HG03060 (cell line): ENCODE measurements at regions not wholly inside any gene's neighbourhood (a gene's known extent, or its start where the extent isn't known, plus 50 kb on each side); places are given as distances from the start of the nearest gene placed in this dataset.
"Not testable (repeated sequence)": the region's sequence is repeated elsewhere in the genome, so short reads cannot be mapped to it uniquely, and the experiment has no call there.

Experiments used
- ATAC-seq: cut with Tn5 transposase; IDR thresholded peaks from one replicate; pipeline ENCODE4 v1.9.1; 2021; ENCODE audit warnings: low read depth, moderate number of reproducible peaks; ENCODE audit not compliant: unreplicated experiment

GRCh38 chr21:28617300-28617699 is 375.4 kb downstream of the LTN1 start:
- ATAC-seq, result no peak

DNA sequence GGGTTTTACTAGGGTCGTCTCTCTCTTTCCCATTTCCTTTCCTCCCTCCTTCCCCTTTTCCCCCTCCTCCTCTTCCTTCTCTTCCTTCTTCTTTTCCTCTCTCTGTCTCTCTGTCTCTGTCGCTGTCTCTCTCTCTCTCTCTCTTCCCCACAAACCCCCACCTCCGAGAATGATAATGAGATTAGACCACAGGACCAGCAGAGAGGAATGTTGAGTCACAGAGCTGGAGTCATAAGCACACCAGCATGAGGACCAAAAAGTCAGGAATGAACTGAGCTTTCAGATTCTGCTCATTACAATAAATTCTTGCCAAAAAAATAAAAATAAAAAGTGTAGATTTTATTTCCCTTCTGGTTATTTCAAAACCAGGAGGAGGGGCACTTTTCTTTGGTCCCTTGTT is 377.4 kb downstream of the LTN1 start:
- ATAC-seq, result no peak

GRCh38 chr21:28614791-28615190 is 377.9 kb downstream of the LTN1 start:
- ATAC-seq, result no peak

DNA sequence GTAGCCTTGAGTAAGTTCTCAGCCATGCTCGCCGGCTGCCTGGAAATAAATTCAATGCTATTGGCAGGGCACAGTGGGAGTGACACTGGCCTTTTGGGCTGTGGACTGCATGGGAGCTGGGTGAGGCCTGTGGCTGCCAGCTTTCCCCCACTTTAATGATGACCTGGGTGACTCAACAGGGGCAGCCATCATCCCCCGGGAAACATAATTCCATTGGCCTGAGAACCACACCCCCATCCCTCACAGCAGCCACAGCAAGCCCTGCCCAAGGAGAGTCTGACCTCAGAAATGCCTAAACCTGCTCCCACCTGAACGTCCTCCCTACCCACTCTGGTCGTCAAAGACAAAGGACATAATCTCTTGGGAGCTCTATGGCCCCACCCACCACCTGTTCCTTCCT is 384.0 kb downstream of the LTN1 start:
- no peak for ATAC-seq

- ATAC-seq, result no peak
These were observed 385.1 kb downstream of the LTN1 start for GRCh38 chr21:28607545-28607944.

- ATAC-seq, result peak; percentile 100
These were observed 387.6 kb downstream of the LTN1 start for GRCh38 chr21:28604946-28605537.

DNA sequence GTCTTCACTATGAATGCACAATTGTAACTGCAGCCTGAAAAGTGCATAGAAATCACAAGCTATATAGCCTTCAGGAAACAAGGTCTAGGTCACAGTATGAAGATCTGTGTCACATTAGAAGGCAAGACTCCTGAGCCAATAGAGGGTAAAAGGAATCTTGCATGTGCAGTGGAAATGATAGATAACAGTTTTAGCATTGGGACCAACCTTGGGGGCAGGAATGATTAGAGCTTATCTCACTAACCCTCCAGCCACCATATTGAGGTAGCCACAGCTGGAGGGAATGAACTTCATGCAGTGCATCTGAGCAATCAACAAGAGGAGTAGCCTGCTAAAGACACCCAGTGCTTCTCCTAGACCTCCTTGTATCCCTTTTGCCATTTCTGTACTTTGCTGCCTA is 390.1 kb downstream of the LTN1 start:
- ATAC-seq, result no peak

- no peak for ATAC-seq
These were observed 394.5 kb downstream of the LTN1 start for GRCh38 chr21:28598214-28598613.

- no peak for ATAC-seq
These were observed 400.3 kb downstream of the LTN1 start for GRCh38 chr21:28592205-28592865.

DNA sequence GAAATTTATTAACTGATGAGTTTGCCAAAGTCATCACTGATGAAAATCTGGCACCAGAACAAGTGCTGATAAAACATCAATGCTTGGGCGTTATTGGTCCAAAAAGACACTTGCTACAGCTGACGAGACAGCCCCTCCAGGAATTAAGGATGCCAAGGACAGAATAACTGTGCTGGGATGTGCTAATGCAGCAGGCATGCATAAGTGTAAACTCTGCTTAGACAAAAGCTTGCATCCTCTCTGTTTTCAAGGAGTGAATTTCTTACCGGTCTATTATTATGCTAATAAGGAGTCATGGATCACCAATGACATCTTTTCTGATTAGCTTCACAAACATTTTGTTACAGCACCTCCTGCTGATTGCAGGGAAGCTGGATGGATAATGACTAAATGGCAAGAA is 402.0 kb downstream of the LTN1 start:
- ATAC-seq, result no peak

DNA sequence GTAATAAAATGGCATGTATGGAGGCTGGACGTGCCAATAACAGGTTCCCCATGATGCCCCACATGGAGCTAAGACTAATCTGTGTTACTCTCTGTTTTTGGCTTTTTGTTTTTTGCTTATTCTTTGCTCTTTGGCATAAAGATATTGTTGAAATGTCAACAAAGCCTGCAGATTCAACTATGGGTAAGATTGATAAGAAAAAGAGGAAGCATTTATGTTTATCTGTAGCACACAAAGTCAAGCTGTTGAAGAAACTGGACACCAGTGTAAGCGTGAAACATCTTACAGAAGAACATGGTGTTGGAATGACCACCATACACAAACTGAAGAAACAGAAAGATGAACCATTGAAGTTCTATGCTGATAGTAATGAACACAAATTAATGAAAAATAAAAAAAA is 402.7 kb downstream of the LTN1 start:
- no peak for ATAC-seq

GRCh38 chr21:28588997-28589396 is 403.7 kb downstream of the LTN1 start:
- ATAC-seq, result no peak

- ATAC-seq, result no peak
These were observed 404.9 kb downstream of the LTN1 start for GRCh38 chr21:28587748-28588147.

DNA sequence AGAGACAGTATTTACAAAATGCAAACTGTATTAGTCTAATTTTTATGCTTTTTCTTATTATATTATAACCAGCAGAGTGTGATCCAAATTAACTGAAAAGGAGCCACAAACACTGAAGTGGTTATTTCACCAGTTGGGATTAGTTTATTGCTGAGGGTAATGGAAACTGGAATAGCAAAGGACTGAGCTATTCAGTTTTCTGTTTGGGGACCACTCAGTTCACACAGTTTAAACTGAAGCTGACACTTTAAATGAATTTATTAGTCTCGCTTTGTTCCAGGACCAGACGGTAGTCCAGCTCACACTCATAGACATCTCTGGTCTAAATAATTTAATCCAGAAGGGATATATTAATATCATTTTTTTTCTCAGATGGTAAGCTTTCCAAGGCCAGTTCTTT is 410.7 kb downstream of the LTN1 start:
- ATAC-seq, result no peak

GRCh38 chr21:28581311-28581731 is 411.4 kb downstream of the LTN1 start:
- ATAC-seq, result not testable (repeated sequence)

GRCh38 chr21:28580585-28580984 is 412.1 kb downstream of the LTN1 start:
- ATAC-seq, result no peak

GRCh38 chr21:28579986-28580550 is 412.6 kb downstream of the LTN1 start:
- ATAC-seq, result no peak

- ATAC-seq, result no peak
These were observed 424.0 kb downstream of the LTN1 start for GRCh38 chr21:28568692-28569091.

GRCh38 chr21:28563933-28564332 is 428.7 kb downstream of the LTN1 start:
- not testable (repeated sequence) for ATAC-seq

DNA sequence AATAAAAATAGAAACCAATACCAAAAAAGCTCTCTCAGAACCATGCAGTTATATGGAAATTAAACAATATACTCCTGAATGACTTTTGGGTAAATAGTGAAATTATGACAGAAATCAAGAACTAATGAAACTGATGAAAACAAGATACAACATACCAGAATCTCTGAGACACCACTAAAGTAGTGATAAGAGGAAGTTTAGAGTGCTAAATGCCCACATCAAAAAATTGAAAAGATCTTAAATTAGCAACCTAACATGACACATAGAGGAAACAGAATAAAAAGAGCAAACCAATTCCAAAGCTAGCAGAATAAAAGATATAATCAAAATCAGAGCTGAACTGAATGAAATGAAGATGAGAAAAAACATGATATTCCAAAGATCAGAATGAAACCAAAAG is 430.9 kb downstream of the LTN1 start:
- no peak for ATAC-seq

DNA sequence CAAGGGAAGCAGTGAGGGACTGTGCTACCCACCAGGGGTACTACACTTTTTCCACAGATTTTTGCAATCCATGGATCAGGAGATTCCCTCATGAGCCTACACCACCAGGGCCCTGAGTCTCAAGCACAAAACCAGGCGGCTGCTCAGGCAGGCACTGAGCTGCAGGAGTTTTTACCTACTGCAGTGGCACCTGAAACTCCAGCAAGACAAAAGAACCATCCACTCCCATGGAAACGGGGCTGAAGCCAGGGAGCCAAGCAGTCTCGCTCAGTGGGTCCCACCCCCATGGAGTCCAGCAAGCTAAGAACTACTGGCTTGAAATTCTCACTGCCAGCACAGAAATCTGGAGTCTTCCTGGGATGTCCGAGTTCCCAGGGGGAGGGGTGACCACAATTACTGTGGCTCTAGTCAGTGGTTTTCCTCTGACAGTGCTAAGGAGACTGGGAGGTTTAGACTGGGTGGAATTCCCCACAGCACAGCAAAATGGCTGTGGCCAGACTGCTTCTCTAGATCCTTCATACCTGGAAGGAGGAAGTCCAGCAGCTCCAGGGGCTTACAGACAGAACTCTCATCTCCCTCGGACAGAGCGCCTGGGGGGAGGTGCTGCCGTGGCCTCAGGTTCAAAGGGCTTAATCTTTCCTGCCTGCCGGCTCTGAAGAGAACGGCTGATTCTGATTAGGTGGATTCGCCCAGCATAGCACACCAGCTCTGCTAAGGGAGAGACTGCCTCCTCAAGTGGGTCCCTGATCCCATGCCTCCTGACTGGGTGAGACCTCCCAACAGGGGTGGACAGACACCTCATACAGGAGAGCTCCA is 437.8 kb downstream of the LTN1 start:
- no peak for ATAC-seq
